Spleen (tissue), 7 donors: ENCODE measurements at regions not wholly inside any gene's neighbourhood (a gene's known extent, or its start where the extent isn't known, plus 50 kb on each side); places are given as distances from the start of the nearest gene placed in this dataset.

ENCODE experiments used
- POLR2A ChIP-seq, 3 donors: fragments of 450-650 bp; IDR thresholded peaks; one replicate each; pipeline ENCODE4 v1.5.1; 2017; ENCODE audit warnings: antibody characterized with exemption in 3 of 3, mild to moderate bottlenecking in 1 of 3
- POLR2AphosphoS5 ChIP-seq, 3 donors: sonication (generic); formaldehyde crosslinking; IDR thresholded peaks; one replicate each; pipeline ENCODE4 v1.5.1; 2017; ENCODE audit warnings: antibody characterized with exemption in 3 of 3
- TF ChIP-seq, protein P1 (sequence below), 11 experiments: fragments of 200-600 bp in 7 of 11; fragments of 450-650 bp in 4 of 11; sonication (generic) in 4 of 11; IDR thresholded peaks in 8 of 11; conservative IDR thresholded peaks in 3 of 11; 1 replicate in 7 of 11; 2 replicates in 4 of 11; pipeline versions ENCODE4 v1.4.0 to v1.8.0; 2016 to 2021; ENCODE audit warnings: antibody characterized with exemption in 11 of 11, inconsistent platforms in 4 of 11, mild to moderate bottlenecking in 1 of 11
- donor health status: DM: no; HTN: no; CAD: no; lungs with moderate emphysema.
- donor health status: DM: no; HTN: no; CAD: no.
- donor health status: DM: no; HTN: no; CAD: no.

DNA sequence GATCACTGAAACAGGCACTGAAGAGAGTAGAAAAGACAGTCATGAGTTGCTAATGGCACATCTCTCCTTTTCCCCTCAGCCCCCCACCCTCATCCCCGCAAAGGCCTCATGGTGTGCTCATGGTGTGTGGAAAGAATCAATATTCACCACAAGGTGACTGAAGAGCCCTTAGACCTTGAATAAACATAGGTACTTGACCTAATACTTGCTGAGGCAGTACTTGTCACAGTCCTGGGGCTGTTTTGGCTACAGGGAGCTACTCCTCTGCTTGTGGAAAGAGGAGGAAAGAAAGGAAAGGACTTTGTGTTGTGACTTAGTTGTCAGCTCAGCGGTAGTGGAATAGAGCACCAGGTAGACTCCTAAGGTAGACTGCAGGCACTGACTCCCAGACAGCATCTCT, 537.8 kb upstream of the CCDC179 start:
- TF ChIP-seq, protein P1, sequence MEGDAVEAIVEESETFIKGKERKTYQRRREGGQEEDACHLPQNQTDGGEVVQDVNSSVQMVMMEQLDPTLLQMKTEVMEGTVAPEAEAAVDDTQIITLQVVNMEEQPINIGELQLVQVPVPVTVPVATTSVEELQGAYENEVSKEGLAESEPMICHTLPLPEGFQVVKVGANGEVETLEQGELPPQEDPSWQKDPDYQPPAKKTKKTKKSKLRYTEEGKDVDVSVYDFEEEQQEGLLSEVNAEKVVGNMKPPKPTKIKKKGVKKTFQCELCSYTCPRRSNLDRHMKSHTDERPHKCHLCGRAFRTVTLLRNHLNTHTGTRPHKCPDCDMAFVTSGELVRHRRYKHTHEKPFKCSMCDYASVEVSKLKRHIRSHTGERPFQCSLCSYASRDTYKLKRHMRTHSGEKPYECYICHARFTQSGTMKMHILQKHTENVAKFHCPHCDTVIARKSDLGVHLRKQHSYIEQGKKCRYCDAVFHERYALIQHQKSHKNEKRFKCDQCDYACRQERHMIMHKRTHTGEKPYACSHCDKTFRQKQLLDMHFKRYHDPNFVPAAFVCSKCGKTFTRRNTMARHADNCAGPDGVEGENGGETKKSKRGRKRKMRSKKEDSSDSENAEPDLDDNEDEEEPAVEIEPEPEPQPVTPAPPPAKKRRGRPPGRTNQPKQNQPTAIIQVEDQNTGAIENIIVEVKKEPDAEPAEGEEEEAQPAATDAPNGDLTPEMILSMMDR (IDR thresholded peaks at IDR 0.05 in 8 of 11, conservative IDR thresholded peaks at IDR 0.05 in 3 of 11), result no peak
- TF ChIP-seq POLR2A (IDR thresholded peaks at IDR 0.05), result no peak
- no peak for TF ChIP-seq POLR2AphosphoS5 (IDR thresholded peaks at IDR 0.05)
